Smooth muscle cell (in vitro differentiated cells): ENCODE measurements at regions not wholly inside any gene's neighbourhood (a gene's known extent, or its start where the extent isn't known, plus 50 kb on each side); places are given as distances from the start of the nearest gene placed in this dataset.

Source experiments
- DNase-seq: peaks from one replicate; lab custom pipeline; 2025; ENCODE audit not compliant: unreplicated experiment; lab: John Stamatoyannopoulos, UW
- H2AFZ ChIP-seq: fragments of 200-600 bp; sonication (generic); 2 replicates; pipeline ENCODE4 v1.6.0; 2016; ENCODE audit warnings: antibody characterized with exemption, low read depth, mild to moderate bottlenecking
- H3F3A ChIP-seq: fragments of 200-600 bp; sonication (generic); 2 replicates; pipeline ENCODE4 v1.6.0; 2017; ENCODE audit warnings: antibody characterized with exemption, low read depth
- H3K27ac ChIP-seq: fragments of 200-600 bp; sonication (generic); 2 replicates; pipeline ENCODE4 v1.5.1; 2016; ENCODE audit warnings: low read depth, mild to moderate bottlenecking
- H3K27me3 ChIP-seq: fragments of 200-600 bp; sonication (generic); 2 replicates; pipeline ENCODE4 v1.6.1; 2016; ENCODE audit warnings: low read depth, mild to moderate bottlenecking
- H3K36me3 ChIP-seq: fragments of 200-600 bp; sonication (generic); 2 replicates; pipeline ENCODE4 v1.5.1; 2016; ENCODE audit warnings: low read depth
- H3K4me1 ChIP-seq: fragments of 200-600 bp; sonication (generic); 2 replicates; pipeline ENCODE4 v1.5.1; 2016; ENCODE audit warnings: low read depth
- H3K4me2 ChIP-seq: fragments of 200-600 bp; sonication (generic); 2 replicates; pipeline ENCODE4 v1.6.0; 2016; ENCODE audit warnings: mild to moderate bottlenecking
- H3K4me3 ChIP-seq: fragments of 200-600 bp; sonication (generic); 2 replicates; pipeline ENCODE4 v1.5.1; 2016; ENCODE audit warnings: mild to moderate bottlenecking
- H3K79me2 ChIP-seq: fragments of 200-600 bp; sonication (generic); 2 replicates; pipeline ENCODE4 v1.6.0; 2016; ENCODE audit warnings: low read depth, mild to moderate bottlenecking
- H3K9ac ChIP-seq: fragments of 200-600 bp; sonication (generic); 2 replicates; pipeline ENCODE4 v1.6.0; 2016; ENCODE audit warnings: low read depth
- H3K9me3 ChIP-seq: fragments of 200-600 bp; sonication (generic); replicated peaks from 2 replicates; pipeline ENCODE4 v1.5.1; 2016; ENCODE audit warnings: low read depth
- H4K20me1 ChIP-seq: fragments of 200-600 bp; sonication (generic); 2 replicates; pipeline ENCODE4 v1.6.0; 2016; ENCODE audit warnings: low read depth
- WGBS: methylation state at CpG from one replicate; pipeline ENCODE4 v1.1.7; 2016; ENCODE audit warnings: low lambda C conversion rate; 5-methylcytosine and 5-hydroxymethylcytosine counted together
- TF ChIP-seq, protein P1 (sequence below): fragments of 200-600 bp; sonication (generic); IDR thresholded peaks from 2 replicates; pipeline ENCODE4 v1.5.1; 2017; ENCODE audit warnings: borderline replicate concordance, mild to moderate bottlenecking, antibody characterized with exemption; ENCODE audit not compliant: insufficient read depth, poor library complexity, severe bottlenecking

DNA sequence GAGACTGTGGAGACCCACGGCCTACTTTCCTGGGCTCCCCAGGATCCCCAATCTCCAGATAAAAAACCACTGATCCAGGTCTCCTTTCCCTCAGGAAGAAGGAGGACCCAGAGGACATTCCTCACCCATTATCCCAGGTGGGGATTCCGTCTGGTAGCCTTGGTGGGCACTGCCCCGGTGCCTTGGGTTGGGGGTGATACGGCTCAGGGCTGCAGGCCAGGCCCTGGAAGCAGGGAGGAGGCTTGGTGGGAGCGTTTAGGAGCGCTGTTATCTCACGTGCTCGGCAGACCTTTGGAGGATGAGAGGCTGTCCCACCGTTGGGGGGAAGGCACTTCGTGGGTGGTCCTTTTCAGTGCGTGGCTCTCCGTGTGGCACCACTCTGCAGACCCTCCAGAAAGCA is 926.3 kb downstream of the BRD1 start:
- Histone ChIP-seq H3K9ac (no peak overlapping the region), H3K4me3 (no peak overlapping the region), H4K20me1 (no peaks in the 10 kb centered on the region), H3K4me2 (no peak overlapping the region), H2AFZ (no peak overlapping the region), H3K9me3 (no peaks in the 10 kb centered on the region), H3K4me1 (no peaks in the 10 kb centered on the region), H3K79me2 (no peaks in the 10 kb centered on the region), H3K27me3 (no peaks in the 10 kb centered on the region), H3K27ac (no peak overlapping the region), H3K36me3 (no peaks in the 10 kb centered on the region), H3F3A (no peaks in the 10 kb centered on the region)
- WGBS: 80% methylated on average over 10 of the region's 12 CpGs
- TF ChIP-seq, protein P1, sequence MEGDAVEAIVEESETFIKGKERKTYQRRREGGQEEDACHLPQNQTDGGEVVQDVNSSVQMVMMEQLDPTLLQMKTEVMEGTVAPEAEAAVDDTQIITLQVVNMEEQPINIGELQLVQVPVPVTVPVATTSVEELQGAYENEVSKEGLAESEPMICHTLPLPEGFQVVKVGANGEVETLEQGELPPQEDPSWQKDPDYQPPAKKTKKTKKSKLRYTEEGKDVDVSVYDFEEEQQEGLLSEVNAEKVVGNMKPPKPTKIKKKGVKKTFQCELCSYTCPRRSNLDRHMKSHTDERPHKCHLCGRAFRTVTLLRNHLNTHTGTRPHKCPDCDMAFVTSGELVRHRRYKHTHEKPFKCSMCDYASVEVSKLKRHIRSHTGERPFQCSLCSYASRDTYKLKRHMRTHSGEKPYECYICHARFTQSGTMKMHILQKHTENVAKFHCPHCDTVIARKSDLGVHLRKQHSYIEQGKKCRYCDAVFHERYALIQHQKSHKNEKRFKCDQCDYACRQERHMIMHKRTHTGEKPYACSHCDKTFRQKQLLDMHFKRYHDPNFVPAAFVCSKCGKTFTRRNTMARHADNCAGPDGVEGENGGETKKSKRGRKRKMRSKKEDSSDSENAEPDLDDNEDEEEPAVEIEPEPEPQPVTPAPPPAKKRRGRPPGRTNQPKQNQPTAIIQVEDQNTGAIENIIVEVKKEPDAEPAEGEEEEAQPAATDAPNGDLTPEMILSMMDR: no peak
- DNase-seq: no peak

DNA sequence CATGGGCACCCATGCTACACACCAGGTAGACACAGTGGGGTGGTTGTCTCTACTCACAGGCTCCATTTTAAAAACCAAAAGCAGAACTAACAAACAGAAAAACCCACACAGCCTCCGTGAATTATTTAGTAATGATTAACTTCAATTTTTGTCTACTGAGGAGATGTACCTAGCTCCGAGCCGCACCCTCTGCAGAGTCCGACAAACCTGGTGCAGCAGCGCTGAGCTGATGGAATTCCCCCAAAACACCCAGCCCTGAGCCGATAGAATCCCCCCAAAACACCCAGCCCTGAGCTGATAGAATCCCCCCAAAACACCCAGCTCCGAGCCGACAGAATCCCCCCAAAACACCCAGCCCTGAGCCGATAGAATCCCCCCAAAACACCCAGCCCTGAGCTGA is 927.0 kb downstream of the BRD1 start:
- no peaks in the 10 kb centered on the region for H3K27me3 ChIP-seq
- no peak overlapping the region for H3K4me3 ChIP-seq
- no peaks in the 10 kb centered on the region for H3K9me3 ChIP-seq
- H3K36me3 ChIP-seq: no peaks in the 10 kb centered on the region
- WGBS: 90% methylated on average over 9 of the region's 9 CpGs
- DNase-seq: no peak
- no peaks in the 10 kb centered on the region for H3F3A ChIP-seq
- no peaks in the 10 kb centered on the region for H3K79me2 ChIP-seq
- H3K4me2 ChIP-seq: no peak overlapping the region
- no peaks in the 10 kb centered on the region for H3K4me1 ChIP-seq
- H4K20me1 ChIP-seq: no peaks in the 10 kb centered on the region
- no peak overlapping the region for H3K27ac ChIP-seq
- no peak overlapping the region for H2AFZ ChIP-seq
- TF ChIP-seq, protein P1: no peak
- H3K9ac ChIP-seq: no peak overlapping the region

DNA sequence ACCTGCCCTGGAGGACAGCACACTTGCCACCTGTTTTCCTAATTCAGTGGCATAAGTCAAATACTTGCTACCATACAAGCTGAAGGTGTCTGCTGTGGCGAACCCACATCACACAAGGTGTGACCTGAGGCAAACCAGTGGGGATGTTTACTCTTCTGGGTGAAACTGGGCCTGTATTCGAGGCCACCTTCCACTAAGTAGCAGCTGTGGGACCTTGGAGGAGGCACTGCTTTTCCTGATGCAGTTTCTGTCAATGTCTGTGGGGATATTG is 927.4 kb downstream of the BRD1 start:
- Histone ChIP-seq H3K4me1 (no peaks in the 10 kb centered on the region), H3K27ac (no peak overlapping the region), H3K9me3 (no peaks in the 10 kb centered on the region), H4K20me1 (no peaks in the 10 kb centered on the region), H3K79me2 (no peaks in the 10 kb centered on the region), H3K4me3 (no peak overlapping the region), H3K9ac (no peak overlapping the region), H3K36me3 (no peaks in the 10 kb centered on the region), H2AFZ (no peak overlapping the region), H3K27me3 (no peaks in the 10 kb centered on the region), H3K4me2 (no peak overlapping the region), H3F3A (no peaks in the 10 kb centered on the region)
- DNase-seq: no peak
- WGBS: 91% methylated on average over 2 of the region's 2 CpGs
- TF ChIP-seq, protein P1: no peak

DNA sequence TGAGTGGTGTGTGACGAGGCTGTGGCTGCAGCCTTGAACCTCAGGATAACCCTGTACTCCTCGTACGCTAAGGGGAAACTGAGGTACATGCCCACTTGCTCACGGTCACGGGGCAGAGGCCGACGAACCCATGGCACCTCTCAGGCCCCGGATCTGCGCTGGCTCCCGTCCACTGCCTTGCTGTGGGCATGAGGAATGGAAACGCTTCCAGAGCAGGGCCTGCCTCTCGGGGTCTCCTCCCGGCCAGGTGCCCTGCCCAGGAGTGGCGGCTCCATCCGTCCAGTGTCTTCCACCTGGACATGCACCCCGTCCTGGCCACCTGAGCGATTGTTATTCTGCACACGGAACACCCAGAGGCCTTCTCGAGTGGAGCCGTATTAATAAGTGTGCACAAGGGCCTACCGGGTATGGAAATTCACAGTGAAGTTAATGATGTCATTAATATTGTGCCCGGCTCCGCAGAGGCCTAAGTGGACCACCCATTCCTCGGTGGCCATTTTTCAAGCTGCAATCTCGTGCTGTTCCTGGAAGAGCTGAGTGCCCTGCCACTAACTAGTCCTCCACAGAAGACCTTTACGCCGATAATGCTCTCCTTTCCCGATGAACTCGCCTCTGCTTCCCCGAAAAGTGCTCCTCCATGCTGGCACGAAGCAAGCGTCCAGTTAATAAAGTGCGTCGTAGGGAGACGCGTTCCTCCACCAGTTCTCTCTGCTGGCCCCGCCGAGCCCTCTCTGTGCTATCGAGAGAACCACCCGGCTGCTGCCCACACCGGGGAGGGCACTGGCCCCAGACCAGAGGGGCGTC is 927.9 kb downstream of the BRD1 start:
- Histone ChIP-seq H2AFZ (no peak overlapping the region), H3K9me3 (no peaks in the 10 kb centered on the region), H4K20me1 (no peaks in the 10 kb centered on the region), H3K9ac (no peak overlapping the region), H3K4me3 (no peak overlapping the region), H3F3A (no peaks in the 10 kb centered on the region), H3K27me3 (no peaks in the 10 kb centered on the region), H3K27ac (no peak overlapping the region), H3K4me2 (no peak overlapping the region), H3K36me3 (no peaks in the 10 kb centered on the region), H3K79me2 (no peaks in the 10 kb centered on the region), H3K4me1 (no peaks in the 10 kb centered on the region)
- no peak for DNase-seq
- TF ChIP-seq, protein P1: no peak
- 92% methylated on average over 42 of the region's 42 CpGs for WGBS
